H1 (cell line): ENCODE measurements at regions not wholly inside any gene's neighbourhood (a gene's known extent, or its start where the extent isn't known, plus 50 kb on each side); places are given as distances from the start of the nearest gene placed in this dataset.

ENCODE experiments used
- CTCF ChIA-PET: fragments of 300-600 bp; sonication (Branson Sonifier 250); formaldehyde crosslinking; loops from one replicate; lab custom pipeline; 2021; ENCODE audit not compliant: partially characterized antibody; lab: Charles Lee
- POLR2A ChIA-PET: fragments of 300-600 bp; sonication (Branson Sonifier 250); formaldehyde crosslinking; loops from one replicate; lab custom pipeline; 2021; ENCODE audit warnings: inconsistent platforms; ENCODE audit not compliant: partially characterized antibody; lab: Charles Lee
- DNase-seq, 2 experiments: peaks; one replicate each; pipeline versions ENCODE4 v3.0.0 to v3.0.0-alpha.2; 2010 to 2022; ENCODE audit warnings: low spot score in 2 of 2, low read depth in 1 of 2, mixed read lengths in 1 of 2
- FAIRE-seq: peaks from 2 replicates; lab custom pipeline; 2011; peaks lifted over from hg19 to GRCh38; lab: Jason Lieb, UNC
- H2AFZ ChIP-seq: 2 replicates; pipeline ENCODE4 v1.8.1; 2012; ENCODE audit warnings: low read length, inconsistent platforms
- H2AK5ac ChIP-seq: 2 replicates; pipeline ENCODE4 v1.6.1; 2013; ENCODE audit warnings: low read depth, low read length
- H2BK120ac ChIP-seq: replicated peaks from 2 replicates; pipeline ENCODE3; 2013; ENCODE audit warnings: low read depth, low read length, inconsistent platforms
- H2BK12ac ChIP-seq: 2 replicates; pipeline ENCODE4 v1.6.1; 2013; ENCODE audit warnings: low read depth, low read length
- H2BK15ac ChIP-seq: 2 replicates; pipeline ENCODE4 v1.6.1; 2013; ENCODE audit warnings: low read length
- H2BK20ac ChIP-seq: 2 replicates; pipeline ENCODE4 v1.6.1; 2013; ENCODE audit warnings: low read length
- H2BK5ac ChIP-seq: 2 replicates; pipeline ENCODE4 v1.6.1; 2013; ENCODE audit warnings: low read depth, low read length
- H3K14ac ChIP-seq: 2 replicates; pipeline ENCODE4 v1.6.1; 2013; ENCODE audit warnings: inconsistent platforms; ENCODE audit not compliant: insufficient read length
- H3K18ac ChIP-seq: 2 replicates; pipeline ENCODE4 v1.6.1; 2013; ENCODE audit warnings: low read length; ENCODE audit errors: extremely low read depth
- H3K23ac ChIP-seq: 2 replicates; pipeline ENCODE4 v1.6.1; 2013; ENCODE audit warnings: inconsistent platforms; ENCODE audit not compliant: insufficient read length
- H3K23me2 ChIP-seq: 2 replicates; pipeline ENCODE4 v1.6.1; 2013; ENCODE audit warnings: low read depth, low read length
- H3K27ac ChIP-seq: 2 replicates; pipeline ENCODE4 v1.6.1; 2011; ENCODE audit warnings: low read depth, low read length, inconsistent platforms
- H3K27me3 ChIP-seq, 4 experiments: replicated peaks in 1 of 4; 1 replicate in 1 of 4; 2 replicates in 3 of 4; pipeline versions ENCODE4 v1.6.1 to v1.8.1; 2011 to 2013; ENCODE audit warnings: low read length in 3 of 4, mild to moderate bottlenecking in 3 of 4, inconsistent platforms in 2 of 4, mixed read lengths in 2 of 4, moderate library complexity in 1 of 4; ENCODE audit not compliant: control insufficient read depth in 3 of 4, insufficient read depth in 3 of 4; ENCODE audit errors: extremely low read depth in 1 of 4
- H3K36me3 ChIP-seq, 4 experiments: 2 replicates each; pipeline versions ENCODE4 v1.6.1 to v1.8.1; 2011 to 2013; ENCODE audit warnings: mild to moderate bottlenecking in 4 of 4, low read length in 3 of 4, moderate library complexity in 2 of 4, control low read depth in 1 of 4, inconsistent platforms in 1 of 4; ENCODE audit not compliant: insufficient read depth in 4 of 4, control insufficient read depth in 2 of 4
- H3K4ac ChIP-seq: replicated peaks from 2 replicates; pipeline ENCODE3; 2013; ENCODE audit warnings: low read length, low read depth, mixed read lengths, inconsistent platforms; ENCODE audit not compliant: insufficient read length
- H3K4me1 ChIP-seq, 4 experiments: replicated peaks in 1 of 4; 1 replicate in 1 of 4; 2 replicates in 3 of 4; pipeline versions ENCODE4 v1.6.1 to v1.8.1; 2011 to 2013; ENCODE audit warnings: low read length in 3 of 4, inconsistent platforms in 2 of 4, mixed read lengths in 1 of 4; ENCODE audit not compliant: insufficient read depth in 4 of 4, control insufficient read depth in 3 of 4
- H3K4me2 ChIP-seq, 2 experiments: 2 replicates each; pipeline versions ENCODE4 v1.6.1 to v1.8.1; 2011 to 2013; ENCODE audit warnings: low read depth in 2 of 2, low read length in 2 of 2, control low read depth in 1 of 2, inconsistent platforms in 1 of 2, mild to moderate bottlenecking in 1 of 2; ENCODE audit not compliant: insufficient read depth in 1 of 2
- H3K4me3 ChIP-seq, 4 experiments: fragments of 200-600, 300-600 bp in 1 of 4; sonication (generic), shearing (Covaris generic), sonication (Bioruptor Twin) in 1 of 4; 2 replicates each; pipeline versions ENCODE4 v1.5.1 to v1.8.1; 2011 to 2016; ENCODE audit warnings: low read length in 4 of 4, low read depth in 3 of 4, control low read depth in 2 of 4, inconsistent platforms in 2 of 4, mild to moderate bottlenecking in 2 of 4, mixed read lengths in 1 of 4, moderate library complexity in 1 of 4; ENCODE audit not compliant: insufficient read depth in 2 of 4; ENCODE audit errors: extremely low read depth in 1 of 4
- H3K56ac ChIP-seq: replicated peaks from 2 replicates; pipeline ENCODE3; 2013; ENCODE audit warnings: low read depth, mild to moderate bottlenecking, mixed read lengths, low read length, inconsistent platforms; ENCODE audit not compliant: insufficient read length
- H3K79me1 ChIP-seq: 2 replicates; pipeline ENCODE4 v1.6.1; 2013; ENCODE audit warnings: low read depth, low read length, control low read depth
- H3K79me2 ChIP-seq, 2 experiments: 2 replicates each; pipeline versions ENCODE4 v1.6.1 to v1.8.1; 2012 to 2013; ENCODE audit warnings: low read length in 2 of 2, mild to moderate bottlenecking in 2 of 2, inconsistent platforms in 1 of 2; ENCODE audit not compliant: insufficient read depth in 2 of 2, control insufficient read depth in 1 of 2
- H3K9ac ChIP-seq, 4 experiments: replicated peaks in 1 of 4; 1 replicate in 1 of 4; 2 replicates in 3 of 4; pipeline versions ENCODE4 v1.6.1 to v1.8.1; 2011 to 2013; ENCODE audit warnings: low read depth in 3 of 4, low read length in 3 of 4, control low read depth in 2 of 4, mild to moderate bottlenecking in 2 of 4, moderate library complexity in 2 of 4, inconsistent platforms in 1 of 4; ENCODE audit errors: extremely low read depth in 1 of 4
- H3K9me3 ChIP-seq, 2 experiments: 2 replicates each; pipeline versions ENCODE4 v1.6.1 to v1.8.1; 2012 to 2013; ENCODE audit warnings: mild to moderate bottlenecking in 2 of 2, moderate library complexity in 2 of 2, control low read depth in 1 of 2, inconsistent platforms in 1 of 2, low read depth in 1 of 2, low read length in 1 of 2, mixed read lengths in 1 of 2; ENCODE audit not compliant: insufficient read depth in 2 of 2
- H4K20me1 ChIP-seq, 2 experiments: replicated peaks in 1 of 2; 2 replicates each; pipeline versions ENCODE3 to v1.8.1; 2011 to 2013; ENCODE audit warnings: inconsistent platforms in 2 of 2, low read length in 2 of 2, mild to moderate bottlenecking in 1 of 2; ENCODE audit not compliant: insufficient read depth in 2 of 2, control insufficient read depth in 1 of 2
- H4K5ac ChIP-seq: 2 replicates; pipeline ENCODE4 v1.6.1; 2013; ENCODE audit warnings: low read length, low read depth, mixed read lengths, inconsistent platforms; ENCODE audit not compliant: insufficient read length
- H4K8ac ChIP-seq: 2 replicates; pipeline ENCODE4 v1.8.0; 2013; ENCODE audit warnings: mild to moderate bottlenecking, moderate library complexity, low read length, inconsistent platforms; ENCODE audit not compliant: insufficient read depth; ENCODE audit errors: extremely low read depth
- H4K91ac ChIP-seq: replicated peaks from 2 replicates; pipeline ENCODE3; 2013; ENCODE audit warnings: low read length, mixed read lengths, inconsistent platforms; ENCODE audit not compliant: insufficient read length
- HDAC2 ChIP-seq, 2 experiments: fragments of 300-600 bp in 1 of 2; sonication (generic) in 1 of 2; IDR thresholded peaks; 2 replicates each; pipeline ENCODE4 v1.6.1; 2011 to 2012; ENCODE audit warnings: low read depth in 2 of 2, low read length in 2 of 2, mild to moderate bottlenecking in 2 of 2, moderate library complexity in 2 of 2, borderline replicate concordance in 1 of 2, inconsistent platforms in 1 of 2
- JUND ChIP-seq: IDR thresholded peaks from 2 replicates; pipeline ENCODE4 v1.6.1; 2011; ENCODE audit warnings: mild to moderate bottlenecking, improper control_type of control experiment, low read length
- SIN3A ChIP-seq, 2 experiments: IDR thresholded peaks in 1 of 2; conservative IDR thresholded peaks in 1 of 2; 2 replicates each; pipeline ENCODE4 v1.6.1; 2011 to 2012; ENCODE audit warnings: low read length in 2 of 2, improper control_type of control experiment in 1 of 2, low read depth in 1 of 2, mild to moderate bottlenecking in 1 of 2
- SP1 ChIP-seq: IDR thresholded peaks from 2 replicates; pipeline ENCODE4 v1.6.1; 2011; ENCODE audit warnings: low read depth, low read length
- SP4 ChIP-seq: IDR thresholded peaks from 2 replicates; pipeline ENCODE4 v1.6.1; 2012; ENCODE audit warnings: low read length, inconsistent platforms
- TBP ChIP-seq: IDR thresholded peaks from 2 replicates; pipeline ENCODE4 v1.6.1; 2011; ENCODE audit warnings: low read depth, low read length, improper control_type of control experiment
- WGBS, 2 experiments: shearing (Covaris generic) in 1 of 2; methylation state at CpG; one replicate each; pipeline versions ENCODE4 v1.1.6 to v1.1.7; 2013 to 2015; ENCODE audit warnings: low lambda C conversion rate in 2 of 2, mixed read lengths in 2 of 2, inconsistent platforms in 1 of 2, low coverage in 1 of 2, missing lambda C conversion rate in 1 of 2; ENCODE audit not compliant: insufficient replicate concordance in 2 of 2, insufficient coverage in 1 of 2, insufficient read length in 1 of 2; ENCODE audit errors: extremely low coverage in 1 of 2, missing lambda C conversion rate in 1 of 2; 5-methylcytosine and 5-hydroxymethylcytosine counted together

GRCh38 chr3:115245438-115245837 lies 98.3 kb upstream of the ZBTB20 start:
- no peak overlapping the region for H2BK12ac ChIP-seq
- no peak overlapping the region for H3K23ac ChIP-seq
- H4K5ac ChIP-seq: no peak overlapping the region
- H3K4me2 ChIP-seq: no peak overlapping the region
- DNase-seq (no peak), FAIRE-seq (no peak)
- POLR2A ChIA-PET: no interaction called here
- no peaks in the 10 kb centered on the region for H3K27me3 ChIP-seq
- CTCF ChIA-PET: interaction anchor here (1.6 kb wide), 1 partner anchor 28 kb away, joined by 5 read pairs; no protein-coding TSS in a partner anchor
- H3K23me2 ChIP-seq: no peaks in the 10 kb centered on the region
- no peaks in the 10 kb centered on the region for H3K79me2 ChIP-seq
- H2BK5ac ChIP-seq: no peak overlapping the region
- H3K56ac ChIP-seq: no peak overlapping the region
- H3K36me3 ChIP-seq: no peaks in the 10 kb centered on the region
- no peak overlapping the region for H2BK20ac ChIP-seq
- no peak overlapping the region for H2BK15ac ChIP-seq
- no peak overlapping the region for H3K4ac ChIP-seq
- no peaks in the 10 kb centered on the region for H3K4me1 ChIP-seq
- no peaks in the 10 kb centered on the region for H4K20me1 ChIP-seq
- no peak overlapping the region for H2AFZ ChIP-seq
- H4K8ac ChIP-seq: no peak overlapping the region
- no peak overlapping the region for H3K9ac ChIP-seq
- no peaks in the 10 kb centered on the region for H3K9me3 ChIP-seq
- H3K18ac ChIP-seq: no peak overlapping the region
- H4K91ac ChIP-seq: no peak overlapping the region
- no peak overlapping the region for H2BK120ac ChIP-seq
- no peak overlapping the region for H3K27ac ChIP-seq
- H2AK5ac ChIP-seq: no peak overlapping the region
- H3K4me3 ChIP-seq: no peak overlapping the region
- H3K14ac ChIP-seq: no peak overlapping the region
- H3K79me1 ChIP-seq: no peaks in the 10 kb centered on the region
- 80% methylated on average over 2 of the region's 2 CpGs; no CpG with 5 or more reads in 1 of the 2 experiments for WGBS, 2 experiments
- TF ChIP-seq JUND (no peak), TBP (no peak), SP1 (no peak), SP4 (no peak), SIN3A (conservative IDR thresholded peaks at IDR 0.05 in 1 of 2, IDR thresholded peaks at IDR 0.05 in 1 of 2; ENCODE audit: low read depth in 1 of 2, low read length in 2 of 2) (no peak), HDAC2 (IDR thresholded peaks at IDR 0.05; ENCODE audit: borderline replicate concordance in 1 of 2, low read depth in 2 of 2, low read length in 2 of 2) (no peak)
